ENCODE measurements at regions not wholly inside any gene's neighbourhood (a gene's known extent, or its start where the extent isn't known, plus 50 kb on each side); places are given as distances from the start of the nearest gene placed in this dataset.

- DNase-seq (ENCODE audit: low read depth), result no peak
- no peak overlapping the region for H3K4me3 ChIP-seq (ENCODE audit: control insufficient read depth, low read depth, low read length)
- no peak for TF ChIP-seq CTCF (IDR thresholded peaks at IDR 0.05; ENCODE audit: control insufficient read depth, insufficient read depth, low read depth, low read length, missing control alignments)
These were observed 135.8 kb upstream of the PBX1 start for GRCh38 chr1:164423136-164423535.

- DNase-seq (ENCODE audit: low read depth), result no peak
- no peak overlapping the region for H3K4me3 ChIP-seq (ENCODE audit: control insufficient read depth, low read depth, low read length)
- no peak for TF ChIP-seq CTCF (IDR thresholded peaks at IDR 0.05; ENCODE audit: control insufficient read depth, insufficient read depth, low read depth, low read length, missing control alignments)
These were observed 125.7 kb upstream of the PBX1 start for GRCh38 chr1:164433141-164433817.

- TF ChIP-seq CTCF (IDR thresholded peaks at IDR 0.05; ENCODE audit: control insufficient read depth, insufficient read depth, low read depth, low read length, missing control alignments), result no peak
- H3K4me3 ChIP-seq (ENCODE audit: control insufficient read depth, low read depth, low read length), result no peak overlapping the region
- no peak for DNase-seq (ENCODE audit: low read depth)
These were observed 125.2 kb upstream of the PBX1 start for GRCh38 chr1:164433818-164434170.

GRCh38 chr1:164440232-164440631 is 118.8 kb upstream of the PBX1 start:
- peak; percentile 52 for TF ChIP-seq CTCF (IDR thresholded peaks at IDR 0.05; ENCODE audit: control insufficient read depth, insufficient read depth, low read depth, low read length, missing control alignments)
- DNase-seq (ENCODE audit: low read depth), result no peak
- H3K4me3 ChIP-seq (ENCODE audit: control insufficient read depth, low read depth, low read length), result no peak overlapping the region

GRCh38 chr1:164443166-164443565 is 115.8 kb upstream of the PBX1 start:
- no peak for TF ChIP-seq CTCF (IDR thresholded peaks at IDR 0.05; ENCODE audit: control insufficient read depth, insufficient read depth, low read depth, low read length, missing control alignments)
- no peak overlapping the region for H3K4me3 ChIP-seq (ENCODE audit: control insufficient read depth, low read depth, low read length)
- DNase-seq (ENCODE audit: low read depth), result no peak

- no peak for TF ChIP-seq CTCF (IDR thresholded peaks at IDR 0.05; ENCODE audit: control insufficient read depth, insufficient read depth, low read depth, low read length, missing control alignments)
- no peak overlapping the region for H3K4me3 ChIP-seq (ENCODE audit: control insufficient read depth, low read depth, low read length)
- no peak for DNase-seq (ENCODE audit: low read depth)
These were observed 115.1 kb upstream of the PBX1 start for GRCh38 chr1:164443836-164444235.

- no peak for TF ChIP-seq CTCF (IDR thresholded peaks at IDR 0.05; ENCODE audit: control insufficient read depth, insufficient read depth, low read depth, low read length, missing control alignments)
- no peak for DNase-seq (ENCODE audit: low read depth)
- no peak overlapping the region for H3K4me3 ChIP-seq (ENCODE audit: control insufficient read depth, low read depth, low read length)
These were observed 113.0 kb upstream of the PBX1 start for GRCh38 chr1:164446020-164446419.
